ENCODE measurements at regions not wholly inside any gene's neighbourhood (a gene's known extent, or its start where the extent isn't known, plus 50 kb on each side); places are given as distances from the start of the nearest gene placed in this dataset.

DNA sequence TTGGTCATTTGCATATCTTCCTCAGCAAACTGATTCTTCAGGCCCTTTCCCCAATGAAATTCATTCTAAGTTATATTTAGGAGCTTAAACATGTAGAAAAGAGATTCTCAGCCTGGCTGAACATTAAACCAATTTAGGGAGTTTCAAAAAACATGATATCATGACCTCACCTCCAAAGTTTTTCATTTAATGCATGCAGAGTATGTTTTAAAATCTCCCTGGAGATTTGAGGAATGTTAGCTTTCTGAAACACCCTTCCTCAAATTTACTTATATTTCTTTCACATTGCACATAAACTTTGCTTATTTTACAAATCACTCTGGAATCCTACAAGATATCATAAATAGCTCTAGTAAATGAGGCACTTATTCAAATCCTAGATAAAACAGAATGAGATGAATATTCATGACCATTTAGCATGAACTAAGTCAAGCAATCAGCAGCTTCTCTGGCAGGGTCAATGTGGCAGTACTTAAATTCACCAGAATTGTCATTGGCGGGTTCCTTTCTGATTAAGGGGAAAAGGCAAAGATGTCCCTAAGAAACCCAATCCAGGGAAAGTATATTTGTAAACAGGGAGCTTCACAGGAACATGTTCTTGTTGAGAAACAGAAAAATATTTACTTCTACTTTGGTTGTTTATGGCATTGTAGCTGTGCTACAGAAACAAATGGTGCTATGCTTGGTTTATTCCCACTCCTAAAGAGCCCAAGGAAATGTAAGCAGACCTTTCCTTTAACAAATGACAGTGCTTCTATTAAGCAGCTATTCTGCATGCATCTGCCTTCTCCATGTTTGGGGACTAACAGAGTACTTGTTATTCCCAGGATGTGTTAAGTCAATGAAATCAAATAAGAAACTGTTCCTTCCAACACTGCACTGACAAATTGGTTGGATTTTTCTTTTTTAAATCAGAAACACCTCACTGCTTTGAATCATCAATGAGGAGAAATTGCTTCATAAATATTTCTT, 162.3 kb downstream of the C11orf87 start:
- WGBS (ENCODE audit: low lambda C conversion rate, missing lambda C conversion rate): 91% methylated on average over 1 of the region's 1 CpG
- DNase-seq (ENCODE audit: low spot score): no peak
- no peak overlapping the region for H3K4me3 ChIP-seq
- no peaks in the 10 kb centered on the region for H3K27me3 ChIP-seq
- H3K4me1 ChIP-seq (ENCODE audit: insufficient read depth): no peaks in the 10 kb centered on the region
- no peak overlapping the region for H3K27ac ChIP-seq
- H3K36me3 ChIP-seq (replicated peaks; ENCODE audit: insufficient read depth, low read depth): no peaks in the 10 kb centered on the region
- H3K4me2 ChIP-seq: no peak overlapping the region
- H3K79me2 ChIP-seq: no peaks in the 10 kb centered on the region
- no peak overlapping the region for H2AFZ ChIP-seq
- no peaks in the 10 kb centered on the region for H4K20me1 ChIP-seq (ENCODE audit: insufficient read depth, poor library complexity, severe bottlenecking)
- no peaks in the 10 kb centered on the region for H3K9me2 ChIP-seq (replicated peaks; ENCODE audit: insufficient read depth)
- H3K9me3 ChIP-seq (ENCODE audit: low read depth): no peaks in the 10 kb centered on the region
- TF ChIP-seq EZH2phosphoT487 (IDR thresholded peaks at IDR 0.05; ENCODE audit: low read depth, severe bottlenecking, unreplicated experiment) (no peak), EZH2 (IDR thresholded peaks at IDR 0.05; ENCODE audit: borderline replicate concordance) (no peak), CTCF (IDR thresholded peaks at IDR 0.05; ENCODE audit: poor library complexity) (no peak)

DNA sequence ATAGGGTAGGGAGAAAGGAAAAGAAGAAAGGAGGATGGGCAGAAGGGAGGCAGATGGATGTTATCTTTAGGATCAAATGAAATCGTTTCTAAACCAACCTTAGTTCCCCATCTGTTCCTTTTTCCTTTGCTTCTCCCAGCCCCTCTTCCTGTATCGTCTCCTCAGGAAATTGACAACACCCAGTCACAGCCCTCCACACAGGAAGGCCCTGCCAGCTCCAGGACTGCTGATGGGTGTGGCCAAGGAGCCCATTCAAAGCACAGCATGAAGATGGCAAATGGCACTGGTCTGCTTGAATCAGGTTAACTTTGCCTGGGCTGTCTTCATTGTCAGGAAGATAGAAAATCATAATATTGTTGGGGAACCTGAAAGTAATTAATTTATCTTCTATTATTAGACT, 164.8 kb downstream of the C11orf87 start:
- DNase-seq (ENCODE audit: low spot score): no peak
- Histone ChIP-seq H3K27me3 (no peaks in the 10 kb centered on the region), H3K79me2 (no peaks in the 10 kb centered on the region), H3K4me3 (no peak overlapping the region), H3K9me3 (ENCODE audit: low read depth) (no peaks in the 10 kb centered on the region), H3K36me3 (replicated peaks; ENCODE audit: insufficient read depth, low read depth) (no peaks in the 10 kb centered on the region), H2AFZ (no peak overlapping the region), H3K4me2 (no peak overlapping the region), H4K20me1 (ENCODE audit: insufficient read depth, poor library complexity, severe bottlenecking) (no peaks in the 10 kb centered on the region), H3K4me1 (ENCODE audit: insufficient read depth) (no peaks in the 10 kb centered on the region), H3K9me2 (replicated peaks; ENCODE audit: insufficient read depth) (no peaks in the 10 kb centered on the region), H3K27ac (no peak overlapping the region)
- TF ChIP-seq EZH2phosphoT487 (IDR thresholded peaks at IDR 0.05; ENCODE audit: low read depth, severe bottlenecking, unreplicated experiment): no peak
- no peak for TF ChIP-seq EZH2 (IDR thresholded peaks at IDR 0.05; ENCODE audit: borderline replicate concordance)
- TF ChIP-seq CTCF (IDR thresholded peaks at IDR 0.05; ENCODE audit: poor library complexity): no peak
- WGBS (ENCODE audit: low lambda C conversion rate, missing lambda C conversion rate): 73% methylated on average over 2 of the region's 2 CpGs

GRCh38 chr11:109590782-109591181, 168.8 kb downstream of the C11orf87 start:
- H3K36me3 ChIP-seq (replicated peaks; ENCODE audit: insufficient read depth, low read depth): no peaks in the 10 kb centered on the region
- TF ChIP-seq EZH2 (IDR thresholded peaks at IDR 0.05; ENCODE audit: borderline replicate concordance) (no peak), CTCF (IDR thresholded peaks at IDR 0.05; ENCODE audit: poor library complexity) (no peak), EZH2phosphoT487 (IDR thresholded peaks at IDR 0.05; ENCODE audit: low read depth, severe bottlenecking, unreplicated experiment) (no peak)
- H3K27me3 ChIP-seq: no peaks in the 10 kb centered on the region
- no peaks in the 10 kb centered on the region for H4K20me1 ChIP-seq (ENCODE audit: insufficient read depth, poor library complexity, severe bottlenecking)
- no peaks in the 10 kb centered on the region for H3K79me2 ChIP-seq
- H3K4me3 ChIP-seq: no peak overlapping the region
- H2AFZ ChIP-seq: no peak overlapping the region
- H3K4me1 ChIP-seq (ENCODE audit: insufficient read depth): no peaks in the 10 kb centered on the region
- H3K4me2 ChIP-seq: no peak overlapping the region
- no peak overlapping the region for H3K27ac ChIP-seq
- no peaks in the 10 kb centered on the region for H3K9me3 ChIP-seq (ENCODE audit: low read depth)
- no peaks in the 10 kb centered on the region for H3K9me2 ChIP-seq (replicated peaks; ENCODE audit: insufficient read depth)
- no peak for DNase-seq (ENCODE audit: low spot score)
